Astrocyte (in vitro differentiated cells and primary cell): ENCODE measurements at regions not wholly inside any gene's neighbourhood (a gene's known extent, or its start where the extent isn't known, plus 50 kb on each side); places are given as distances from the start of the nearest gene placed in this dataset.

ENCODE experiments used
- DNase-seq: peaks from one replicate; pipeline ENCODE4 v3.0.0-alpha.2; 2010; ENCODE audit warnings: low read depth
- FAIRE-seq: peaks from 2 replicates; lab custom pipeline; 2011; peaks lifted over from hg19 to GRCh38; lab: Jason Lieb, UNC
- H2AFZ ChIP-seq: 2 replicates; pipeline ENCODE4 v1.6.0; 2012; ENCODE audit warnings: low read depth, low read length, inconsistent platforms
- H3K27ac ChIP-seq: 2 replicates; pipeline ENCODE4 v1.5.1; 2011; ENCODE audit warnings: low read depth, low read length, inconsistent platforms
- H3K27me3 ChIP-seq: 2 replicates; pipeline ENCODE4 v1.6.0; 2011; ENCODE audit warnings: low read length, inconsistent platforms; ENCODE audit not compliant: insufficient read depth
- H3K36me3 ChIP-seq: 2 replicates; pipeline ENCODE4 v1.5.1; 2011; ENCODE audit warnings: low read length, inconsistent platforms; ENCODE audit not compliant: insufficient read depth
- H3K4me1 ChIP-seq: 2 replicates; pipeline ENCODE4 v1.5.1; 2011; ENCODE audit warnings: low read length, inconsistent platforms; ENCODE audit not compliant: insufficient read depth
- H3K4me2 ChIP-seq: 2 replicates; pipeline ENCODE4 v1.6.0; 2012; ENCODE audit warnings: low read length, inconsistent platforms
- H3K4me3 ChIP-seq: 2 replicates; pipeline ENCODE4 v1.5.1; 2011; ENCODE audit warnings: low read depth, mild to moderate bottlenecking, low read length, inconsistent platforms; ENCODE audit not compliant: insufficient read depth
- H3K79me2 ChIP-seq: 2 replicates; pipeline ENCODE4 v1.6.0; 2012; ENCODE audit warnings: mild to moderate bottlenecking, low read length, inconsistent platforms; ENCODE audit not compliant: insufficient read depth
- H3K9ac ChIP-seq: 2 replicates; pipeline ENCODE4 v1.6.0; 2012; ENCODE audit warnings: mild to moderate bottlenecking, low read length, inconsistent platforms
- H3K9me3 ChIP-seq: 2 replicates; pipeline ENCODE4 v1.5.1; 2012; ENCODE audit warnings: low read depth, mild to moderate bottlenecking, low read length, inconsistent platforms; ENCODE audit not compliant: insufficient read depth
- H4K20me1 ChIP-seq: 2 replicates; pipeline ENCODE4 v1.6.0; 2012; ENCODE audit warnings: low read length, inconsistent platforms; ENCODE audit not compliant: insufficient read depth
- H3K27ac Mint-ChIP-seq: one replicate; pipeline ENCODE4 v1.8.0; 2021; ENCODE audit warnings: mild to moderate bottlenecking, mixed read lengths; ENCODE audit not compliant: unreplicated experiment
- H3K27me3 Mint-ChIP-seq: one replicate; pipeline ENCODE4 v1.8.0; 2021; ENCODE audit warnings: low read depth, mixed read lengths; ENCODE audit not compliant: unreplicated experiment
- H3K36me3 Mint-ChIP-seq: one replicate; pipeline ENCODE4 v1.8.0; 2021; ENCODE audit warnings: low read depth, mixed read lengths; ENCODE audit not compliant: unreplicated experiment
- H3K4me1 Mint-ChIP-seq: one replicate; pipeline ENCODE4 v1.8.0; 2021; ENCODE audit warnings: low read depth, mixed read lengths; ENCODE audit not compliant: unreplicated experiment
- H3K4me3 Mint-ChIP-seq: one replicate; pipeline ENCODE4 v1.8.0; 2021; ENCODE audit warnings: mild to moderate bottlenecking, moderate library complexity, mixed read lengths; ENCODE audit not compliant: unreplicated experiment
- H3K9me3 Mint-ChIP-seq: one replicate; pipeline ENCODE4 v1.8.0; 2021; ENCODE audit warnings: mild to moderate bottlenecking, mixed read lengths; ENCODE audit not compliant: unreplicated experiment
- EZH2 ChIP-seq: IDR thresholded peaks from 2 replicates; pipeline ENCODE4 v1.6.1; 2012; ENCODE audit warnings: mild to moderate bottlenecking, low read length, inconsistent platforms; ENCODE audit not compliant: insufficient read depth
- TF ChIP-seq, protein P1 (sequence below): IDR thresholded peaks from 2 replicates; pipeline ENCODE4 v1.5.1; 2011; ENCODE audit warnings: low read depth, mild to moderate bottlenecking, inconsistent platforms, low read length, moderate library complexity; ENCODE audit not compliant: insufficient read depth

DNA sequence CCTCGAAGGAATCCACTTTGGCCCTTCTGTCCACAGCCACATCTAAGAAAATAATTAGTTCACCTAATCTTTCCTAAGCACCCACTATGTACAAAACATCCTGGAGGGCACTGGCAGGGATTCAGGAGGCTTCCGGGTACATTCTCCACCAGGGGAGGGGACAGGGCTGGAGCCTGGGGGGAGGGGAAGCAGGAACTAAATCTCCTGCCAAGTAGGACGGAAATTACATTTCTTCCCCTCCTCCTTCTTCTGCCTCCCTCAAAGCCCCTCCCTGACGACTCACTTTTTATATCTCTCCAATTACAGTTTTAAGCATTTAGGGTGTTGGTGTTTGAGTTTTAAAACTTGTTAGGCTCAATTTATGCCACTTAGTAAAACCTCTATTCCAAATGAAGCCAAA, 203.1 kb downstream of the BCOR start:
- Histone ChIP-seq H3K4me2 (no peak overlapping the region), H3K4me1 (peaks cover 32% of the 10 kb centered on the region), H3K9ac (no peak overlapping the region), H3K27me3 (no peaks in the 10 kb centered on the region), H3K79me2 (no peaks in the 10 kb centered on the region), H2AFZ (no peak overlapping the region), H4K20me1 (no peaks in the 10 kb centered on the region), H3K27ac (no peak overlapping the region), H3K4me3 (no peak overlapping the region), H3K36me3 (no peaks in the 10 kb centered on the region), H3K9me3 (no peaks in the 10 kb centered on the region)
- Mint-ChIP-seq H3K36me3 (no peaks in the 10 kb centered on the region), H3K4me1 (peaks cover 18% of the 10 kb centered on the region), H3K27me3 (no peaks in the 10 kb centered on the region), H3K4me3 (no peak overlapping the region), H3K9me3 (peaks cover 2% of the 10 kb centered on the region), H3K27ac (no peak overlapping the region)
- DNase-seq (no peak), FAIRE-seq (peak; percentile 39)
- TF ChIP-seq, protein P1, sequence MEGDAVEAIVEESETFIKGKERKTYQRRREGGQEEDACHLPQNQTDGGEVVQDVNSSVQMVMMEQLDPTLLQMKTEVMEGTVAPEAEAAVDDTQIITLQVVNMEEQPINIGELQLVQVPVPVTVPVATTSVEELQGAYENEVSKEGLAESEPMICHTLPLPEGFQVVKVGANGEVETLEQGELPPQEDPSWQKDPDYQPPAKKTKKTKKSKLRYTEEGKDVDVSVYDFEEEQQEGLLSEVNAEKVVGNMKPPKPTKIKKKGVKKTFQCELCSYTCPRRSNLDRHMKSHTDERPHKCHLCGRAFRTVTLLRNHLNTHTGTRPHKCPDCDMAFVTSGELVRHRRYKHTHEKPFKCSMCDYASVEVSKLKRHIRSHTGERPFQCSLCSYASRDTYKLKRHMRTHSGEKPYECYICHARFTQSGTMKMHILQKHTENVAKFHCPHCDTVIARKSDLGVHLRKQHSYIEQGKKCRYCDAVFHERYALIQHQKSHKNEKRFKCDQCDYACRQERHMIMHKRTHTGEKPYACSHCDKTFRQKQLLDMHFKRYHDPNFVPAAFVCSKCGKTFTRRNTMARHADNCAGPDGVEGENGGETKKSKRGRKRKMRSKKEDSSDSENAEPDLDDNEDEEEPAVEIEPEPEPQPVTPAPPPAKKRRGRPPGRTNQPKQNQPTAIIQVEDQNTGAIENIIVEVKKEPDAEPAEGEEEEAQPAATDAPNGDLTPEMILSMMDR: no peak
- no peak for TF ChIP-seq EZH2

DNA sequence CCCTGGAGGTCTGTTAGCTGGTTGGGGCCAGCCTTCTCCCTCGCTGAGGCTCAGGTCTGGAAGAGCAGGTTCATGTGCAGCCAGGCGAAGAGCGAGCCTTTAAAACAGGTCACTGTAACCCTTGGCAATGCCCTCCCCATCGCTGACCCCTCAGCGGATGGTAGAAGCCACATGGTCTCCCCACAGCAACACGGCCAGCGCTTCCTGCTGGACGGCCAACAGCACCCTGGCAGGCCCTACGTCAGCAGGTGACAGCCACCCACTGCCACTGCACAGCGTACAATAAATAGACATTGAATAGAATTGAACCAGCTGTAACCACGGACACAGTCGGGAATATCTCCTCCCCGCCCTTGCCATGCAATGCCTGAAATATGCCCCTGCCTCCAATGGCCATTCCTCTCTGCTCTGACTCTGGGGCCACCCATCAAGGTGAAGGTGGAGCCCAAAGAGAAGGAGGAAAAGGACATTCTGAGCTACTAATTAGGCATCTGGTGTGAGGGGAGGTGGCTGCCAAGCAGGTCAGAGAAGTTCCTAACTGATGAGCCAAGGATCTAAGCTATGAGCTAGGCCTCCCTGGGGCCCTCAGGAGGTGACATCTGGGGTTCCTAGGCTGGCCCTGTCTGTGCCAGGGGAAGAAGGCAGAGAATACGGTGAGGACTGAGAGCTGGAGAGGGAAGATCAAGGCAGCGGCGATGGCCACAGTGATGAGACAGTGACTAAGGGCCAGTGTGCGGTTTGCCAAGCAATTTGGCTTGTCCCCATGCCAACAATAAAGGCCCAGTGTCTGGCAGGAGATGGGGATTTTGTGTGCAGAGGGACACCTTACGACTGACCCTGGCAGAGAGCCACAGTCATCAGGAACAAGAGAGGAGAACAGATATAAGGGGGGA, 202.3 kb downstream of the BCOR start:
- Histone ChIP-seq H2AFZ (no peak overlapping the region), H3K27ac (no peak overlapping the region), H3K9ac (no peak overlapping the region), H3K4me2 (peak overlapping the region; percentile 8), H3K4me3 (no peak overlapping the region), H3K27me3 (no peaks in the 10 kb centered on the region), H3K9me3 (no peaks in the 10 kb centered on the region), H3K4me1 (peaks cover 32% of the 10 kb centered on the region), H3K79me2 (no peaks in the 10 kb centered on the region), H4K20me1 (no peaks in the 10 kb centered on the region), H3K36me3 (no peaks in the 10 kb centered on the region)
- peaks cover 1% of the 10 kb centered on the region for H3K27me3 Mint-ChIP-seq
- peak overlapping the region; percentile 26 for H3K27ac Mint-ChIP-seq
- no peak for TF ChIP-seq EZH2
- TF ChIP-seq, protein P1: no peak
- H3K9me3 Mint-ChIP-seq: peaks cover 2% of the 10 kb centered on the region
- no peak overlapping the region for H3K4me3 Mint-ChIP-seq
- FAIRE-seq (peak; percentile 96), DNase-seq (no peak)
- H3K36me3 Mint-ChIP-seq: no peaks in the 10 kb centered on the region
- H3K4me1 Mint-ChIP-seq: peaks cover 18% of the 10 kb centered on the region
